ENCODE measurements at regions not wholly inside any gene's neighbourhood (a gene's known extent, or its start where the extent isn't known, plus 50 kb on each side); places are given as distances from the start of the nearest gene placed in this dataset.

GRCh38 chr2:175439416-175439815 is 257.9 kb upstream of the ATP5MC3 start:
- TF ChIP-seq, protein P1, sequence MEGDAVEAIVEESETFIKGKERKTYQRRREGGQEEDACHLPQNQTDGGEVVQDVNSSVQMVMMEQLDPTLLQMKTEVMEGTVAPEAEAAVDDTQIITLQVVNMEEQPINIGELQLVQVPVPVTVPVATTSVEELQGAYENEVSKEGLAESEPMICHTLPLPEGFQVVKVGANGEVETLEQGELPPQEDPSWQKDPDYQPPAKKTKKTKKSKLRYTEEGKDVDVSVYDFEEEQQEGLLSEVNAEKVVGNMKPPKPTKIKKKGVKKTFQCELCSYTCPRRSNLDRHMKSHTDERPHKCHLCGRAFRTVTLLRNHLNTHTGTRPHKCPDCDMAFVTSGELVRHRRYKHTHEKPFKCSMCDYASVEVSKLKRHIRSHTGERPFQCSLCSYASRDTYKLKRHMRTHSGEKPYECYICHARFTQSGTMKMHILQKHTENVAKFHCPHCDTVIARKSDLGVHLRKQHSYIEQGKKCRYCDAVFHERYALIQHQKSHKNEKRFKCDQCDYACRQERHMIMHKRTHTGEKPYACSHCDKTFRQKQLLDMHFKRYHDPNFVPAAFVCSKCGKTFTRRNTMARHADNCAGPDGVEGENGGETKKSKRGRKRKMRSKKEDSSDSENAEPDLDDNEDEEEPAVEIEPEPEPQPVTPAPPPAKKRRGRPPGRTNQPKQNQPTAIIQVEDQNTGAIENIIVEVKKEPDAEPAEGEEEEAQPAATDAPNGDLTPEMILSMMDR (IDR thresholded peaks at IDR 0.05), result no peak
- TF ChIP-seq POLR2A (IDR thresholded peaks at IDR 0.05; ENCODE audit: low read depth) (no peak), EP300 (IDR thresholded peaks at IDR 0.05) (no peak), POLR2AphosphoS5 (IDR thresholded peaks at IDR 0.05) (no peak)

All from esophagus muscularis mucosa (tissue), 4 donors.